IPS-NIHi7 (cell line): ENCODE measurements at regions not wholly inside any gene's neighbourhood (a gene's known extent, or its start where the extent isn't known, plus 50 kb on each side); places are given as distances from the start of the nearest gene placed in this dataset.

Experiments used
- DNase-seq: peaks from one replicate; pipeline ENCODE4 v3.0.0; 2012; ENCODE audit warnings: mixed read lengths; ENCODE audit errors: extremely low spot score

- no peak for DNase-seq
Measured at GRCh38 chr18:53754154-53754553, 470.3 kb downstream of the MBD2 start.

- no peak for DNase-seq
Measured at GRCh38 chr18:53753601-53754000, 470.9 kb downstream of the MBD2 start.

GRCh38 chr18:53752781-53753367 lies 471.6 kb downstream of the MBD2 start:
- DNase-seq: no peak

GRCh38 chr18:53749766-53750165 lies 474.7 kb downstream of the MBD2 start:
- DNase-seq: no peak

GRCh38 chr18:53747663-53748160 lies 476.8 kb downstream of the MBD2 start:
- no peak for DNase-seq

- no peak for DNase-seq
Measured at GRCh38 chr18:53747210-53747609, 477.3 kb downstream of the MBD2 start.

- DNase-seq: no peak
Measured at GRCh38 chr18:53745986-53746385, 478.5 kb downstream of the MBD2 start.

- no peak for DNase-seq
Measured at GRCh38 chr18:53745224-53745967, 479.1 kb downstream of the MBD2 start.

GRCh38 chr18:53739700-53740099 lies 484.8 kb downstream of the MBD2 start:
- DNase-seq: no peak

- no peak for DNase-seq
Measured at GRCh38 chr18:53735526-53735925, 488.9 kb downstream of the MBD2 start.

GRCh38 chr18:53715243-53715853 lies 509.1 kb downstream of the MBD2 start:
- peak; percentile 9 for DNase-seq

- no peak for DNase-seq
Measured at GRCh38 chr18:53710080-53710479, 514.4 kb downstream of the MBD2 start.

GRCh38 chr18:53702480-53702879 lies 522.0 kb downstream of the MBD2 start:
- no peak for DNase-seq

- no peak for DNase-seq
Measured at GRCh38 chr18:53701697-53702096, 522.8 kb downstream of the MBD2 start.

- peak; percentile 71 for DNase-seq
Measured at GRCh38 chr18:53698907-53699306, 525.6 kb downstream of the MBD2 start.

GRCh38 chr18:53689886-53690285 lies 534.6 kb downstream of the MBD2 start:
- no peak for DNase-seq

- DNase-seq: peak; percentile 10
Measured at GRCh38 chr18:53686965-53687364, 537.5 kb downstream of the MBD2 start.

- peak; percentile 8 for DNase-seq
Measured at GRCh38 chr18:53682796-53683195, 541.7 kb downstream of the MBD2 start.

GRCh38 chr18:53677480-53677879 lies 547.0 kb downstream of the MBD2 start:
- no peak for DNase-seq

- DNase-seq: no peak
Measured at GRCh38 chr18:53665701-53666100, 558.8 kb downstream of the MBD2 start.

- DNase-seq: no peak
Measured at GRCh38 chr18:53664575-53664974, 559.9 kb downstream of the MBD2 start.

- no peak for DNase-seq
Measured at GRCh38 chr18:53660306-53660705, 564.2 kb downstream of the MBD2 start.

GRCh38 chr18:53657257-53657656 lies 567.2 kb downstream of the MBD2 start:
- no peak for DNase-seq
